Ectodermal cell (in vitro differentiated cells): ENCODE measurements at regions not wholly inside any gene's neighbourhood (a gene's known extent, or its start where the extent isn't known, plus 50 kb on each side); places are given as distances from the start of the nearest gene placed in this dataset.
"Not testable (repeated sequence)": the region's sequence is repeated elsewhere in the genome, so short reads cannot be mapped to it uniquely, and the experiment has no call there.

Experiments used
- H3K27ac ChIP-seq: 2 replicates; pipeline ENCODE4 v1.7.0; 2013; ENCODE audit warnings: mild to moderate bottlenecking, low read depth, low read length; ENCODE audit not compliant: insufficient read depth, poor library complexity, severe bottlenecking
- H3K27me3 ChIP-seq: 2 replicates; pipeline ENCODE4 v1.7.0; 2013; ENCODE audit warnings: mild to moderate bottlenecking, low read length; ENCODE audit not compliant: insufficient read depth, control insufficient read depth, poor library complexity, severe bottlenecking
- H3K36me3 ChIP-seq: one replicate; pipeline ENCODE4 v1.7.0; 2013; ENCODE audit warnings: low read length; ENCODE audit not compliant: control insufficient read depth, insufficient read depth
- H3K4me1 ChIP-seq: one replicate; pipeline ENCODE4 v1.7.0; 2013; ENCODE audit warnings: low read length; ENCODE audit not compliant: control insufficient read depth, insufficient read depth
- H3K4me3 ChIP-seq: 2 replicates; pipeline ENCODE4 v1.7.0; 2013; ENCODE audit warnings: low read depth, low read length, control low read depth; ENCODE audit not compliant: insufficient read depth
- H3K9me3 ChIP-seq: 2 replicates; pipeline ENCODE4 v1.7.0; 2013; ENCODE audit warnings: mild to moderate bottlenecking, low read length, moderate library complexity; ENCODE audit not compliant: control insufficient read depth
- WGBS, 2 experiments: methylation state at CpG; one replicate each; pipeline ENCODE4 v1.1.7; 2013; ENCODE audit warnings: missing lambda C conversion rate in 2 of 2; 5-methylcytosine and 5-hydroxymethylcytosine counted together

DNA sequence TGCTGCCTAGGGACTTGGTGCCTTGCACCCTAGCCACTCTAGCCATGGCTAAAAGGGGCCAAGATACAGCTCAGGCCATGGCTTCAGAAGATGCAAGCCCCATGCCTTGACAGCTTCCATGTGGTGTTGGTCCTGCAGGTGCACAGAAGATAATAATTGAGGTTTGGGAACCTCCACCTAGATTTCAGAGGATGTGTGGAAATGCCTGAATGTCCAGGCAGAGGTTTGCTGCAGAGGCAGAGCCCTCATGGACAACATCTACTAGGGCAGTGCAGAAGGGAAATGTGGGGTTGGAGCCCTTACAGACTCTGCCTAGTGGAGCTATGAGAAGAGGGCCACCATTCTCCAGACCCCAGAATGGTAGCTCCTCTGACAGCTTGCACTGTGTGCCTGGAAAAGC is 118.7 kb downstream of the APIP start:
- H3K27ac ChIP-seq, H3K36me3 ChIP-seq, H3K27me3 ChIP-seq: not testable (repeated sequence)

DNA sequence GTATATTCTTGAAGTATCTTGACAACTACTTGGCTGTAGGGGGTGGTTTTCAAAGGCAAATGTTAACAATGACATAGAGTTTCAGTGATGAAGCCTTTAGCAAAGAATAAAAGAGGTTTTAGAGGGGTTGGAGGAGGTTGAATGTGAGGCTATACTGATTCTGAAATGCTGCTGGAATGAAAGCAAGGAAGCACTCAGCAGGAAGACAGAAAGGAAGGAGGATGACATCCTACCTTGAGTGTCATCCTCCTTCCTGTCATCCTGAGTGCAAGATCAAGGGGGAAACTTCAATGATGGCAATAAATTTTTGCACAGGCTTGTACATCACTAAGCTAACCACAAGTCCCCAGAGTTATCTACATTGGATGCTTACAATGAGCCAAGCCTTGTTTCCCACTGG is 120.5 kb downstream of the APIP start:
- H3K36me3 ChIP-seq = no peaks in the 10 kb centered on the region
- H3K27ac ChIP-seq = no peak overlapping the region
- H3K4me3 ChIP-seq = no peak overlapping the region
- no peaks in the 10 kb centered on the region for H3K9me3 ChIP-seq
- no peaks in the 10 kb centered on the region for H3K27me3 ChIP-seq
- H3K4me1 ChIP-seq = peaks cover 16% of the 10 kb centered on the region

More for the DNA sequence above, 118.7 kb downstream of the APIP start:
- not testable (repeated sequence) for H3K4me3 ChIP-seq, H3K9me3 ChIP-seq
- peaks cover 14% of the 10 kb centered on the region for H3K4me1 ChIP-seq

- Histone ChIP-seq H3K27me3 (no peaks in the 10 kb centered on the region), H3K36me3 (no peaks in the 10 kb centered on the region), H3K27ac (no peak overlapping the region), H3K9me3 (no peaks in the 10 kb centered on the region), H3K4me3 (no peak overlapping the region), H3K4me1 (peaks cover 16% of the 10 kb centered on the region)
- 91 to 99% methylated on average over 2 to 3 of the region's 3 CpGs for WGBS, 2 experiments
These were observed 121.5 kb downstream of the APIP start for GRCh38 chr11:34794696-34795095.

- no peak overlapping the region for H3K27ac ChIP-seq
- peaks cover 16% of the 10 kb centered on the region for H3K4me1 ChIP-seq
- no peak overlapping the region for H3K4me3 ChIP-seq
- H3K36me3 ChIP-seq = no peaks in the 10 kb centered on the region
- H3K9me3 ChIP-seq = no peaks in the 10 kb centered on the region
- H3K27me3 ChIP-seq = no peaks in the 10 kb centered on the region
These were observed 122.5 kb downstream of the APIP start for GRCh38 chr11:34793666-34794065.

- Histone ChIP-seq H3K4me3 (no peak overlapping the region), H3K4me1 (peaks cover 16% of the 10 kb centered on the region), H3K27me3 (no peaks in the 10 kb centered on the region), H3K9me3 (no peaks in the 10 kb centered on the region), H3K36me3 (no peaks in the 10 kb centered on the region), H3K27ac (peak overlapping the region; percentile 62)
- 32 to 44% methylated on average over 4 of the region's 4 CpGs for WGBS, 2 experiments
These were observed 123.3 kb downstream of the APIP start for GRCh38 chr11:34792814-34793258.

GRCh38 chr11:34791780-34792542 is 124.2 kb downstream of the APIP start:
- H3K4me3 ChIP-seq = no peak overlapping the region
- H3K27me3 ChIP-seq = no peaks in the 10 kb centered on the region
- WGBS, 2 experiments = 83 to 86% methylated on average over 5 of the region's 5 CpGs
- H3K36me3 ChIP-seq = no peaks in the 10 kb centered on the region
- peak overlapping the region; percentile 62 for H3K27ac ChIP-seq
- H3K9me3 ChIP-seq = no peaks in the 10 kb centered on the region
- peaks cover 16% of the 10 kb centered on the region for H3K4me1 ChIP-seq

DNA sequence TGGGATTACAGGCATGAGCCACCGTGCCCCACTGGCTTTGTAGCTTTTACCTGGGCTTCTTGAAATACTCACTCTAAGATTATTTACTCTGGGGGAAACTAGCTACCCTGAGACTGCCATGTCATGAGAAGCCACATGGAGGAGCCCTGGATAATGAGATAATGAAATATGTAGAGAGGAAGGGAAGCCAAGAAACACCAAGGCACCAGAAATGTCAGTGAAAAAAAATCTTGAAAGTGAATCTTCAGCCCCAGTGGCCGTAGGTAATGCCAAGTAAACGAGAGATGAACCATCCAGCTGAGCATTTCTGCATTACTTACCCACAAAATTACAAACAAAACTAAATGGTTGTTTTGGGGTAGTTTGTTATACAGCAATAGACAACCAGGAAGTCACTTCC is 125.6 kb downstream of the APIP start:
- Histone ChIP-seq H3K9me3 (no peaks in the 10 kb centered on the region), H3K4me3 (no peak overlapping the region), H3K36me3 (no peaks in the 10 kb centered on the region), H3K4me1 (peaks cover 16% of the 10 kb centered on the region), H3K27me3 (no peaks in the 10 kb centered on the region), H3K27ac (no peak overlapping the region)
- 91 to 92% methylated on average over 3 of the region's 3 CpGs for WGBS, 2 experiments

DNA sequence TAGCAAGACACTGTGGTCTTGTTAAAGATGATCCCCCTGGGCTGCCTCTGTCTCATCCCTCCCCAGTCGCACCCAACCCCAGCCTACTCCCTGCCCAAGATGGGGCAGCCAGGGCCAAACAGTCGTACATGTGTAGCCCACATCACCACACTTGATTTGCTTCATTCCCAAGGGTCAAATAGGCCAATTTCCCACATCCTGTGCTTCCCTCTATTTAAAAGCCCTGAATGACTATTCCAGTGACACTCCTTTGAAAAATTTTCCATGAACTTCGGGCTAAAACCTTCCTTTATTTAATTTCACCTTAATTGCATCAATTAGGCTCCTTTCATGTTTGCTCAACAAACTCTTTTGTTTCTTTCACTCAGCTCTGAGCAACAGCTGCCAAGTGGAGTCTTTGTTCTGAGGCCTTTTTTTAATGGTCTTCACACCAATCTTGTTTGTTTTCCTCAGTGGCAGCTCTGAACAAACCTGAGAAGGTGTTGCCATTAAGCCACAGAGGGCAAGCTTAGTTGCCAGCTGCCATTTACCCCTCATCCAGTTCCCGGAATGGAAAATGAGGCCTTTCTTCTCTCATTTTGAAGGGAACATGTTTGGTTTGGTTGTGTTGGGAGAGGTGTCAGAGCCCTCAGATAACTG is 126.9 kb downstream of the APIP start:
- Histone ChIP-seq H3K27ac (no peak overlapping the region), H3K4me3 (no peak overlapping the region), H3K4me1 (peaks cover 10% of the 10 kb centered on the region), H3K27me3 (no peaks in the 10 kb centered on the region), H3K9me3 (no peaks in the 10 kb centered on the region), H3K36me3 (no peaks in the 10 kb centered on the region)
- WGBS, 2 experiments = 90% methylated on average over 4 of the region's 4 CpGs

GRCh38 chr11:34788642-34789041 is 127.5 kb downstream of the APIP start:
- H3K9me3 ChIP-seq = no peaks in the 10 kb centered on the region
- H3K27me3 ChIP-seq = no peaks in the 10 kb centered on the region
- WGBS, 2 experiments = 92 to 98% methylated on average over 2 of the region's 2 CpGs
- H3K4me1 ChIP-seq = peaks cover 10% of the 10 kb centered on the region
- H3K36me3 ChIP-seq = no peaks in the 10 kb centered on the region
- no peak overlapping the region for H3K27ac ChIP-seq
- no peak overlapping the region for H3K4me3 ChIP-seq

DNA sequence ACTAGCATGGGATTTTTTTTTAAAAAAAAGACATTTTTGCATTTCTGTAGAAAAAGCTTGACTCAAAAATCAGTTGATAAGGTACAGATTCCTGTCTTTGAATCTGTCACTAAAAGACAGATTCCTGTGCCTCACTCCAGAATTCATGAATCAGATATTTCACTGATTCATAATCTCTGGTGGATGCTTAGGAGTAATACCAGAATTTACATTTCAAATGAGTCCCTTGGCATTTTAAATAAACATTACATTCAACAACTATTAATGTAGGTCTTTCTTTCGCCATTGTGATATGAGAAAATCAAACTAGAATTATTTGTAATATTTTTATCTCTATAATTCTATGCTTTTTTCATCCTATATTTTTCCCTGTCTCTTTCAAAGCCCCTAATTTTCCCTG is 128.3 kb downstream of the APIP start:
- H3K9me3 ChIP-seq = no peaks in the 10 kb centered on the region
- no peak overlapping the region for H3K27ac ChIP-seq
- H3K36me3 ChIP-seq = no peaks in the 10 kb centered on the region
- H3K4me3 ChIP-seq = no peak overlapping the region
- H3K27me3 ChIP-seq = no peaks in the 10 kb centered on the region
- H3K4me1 ChIP-seq = peaks cover 6% of the 10 kb centered on the region
- WGBS, 2 experiments = no CpG with 5 or more reads among the region's 1 CpG
